CD4-positive, CD25-positive, alpha-beta regulatory T cell (primary cell): ENCODE measurements at regions not wholly inside any gene's neighbourhood (a gene's known extent, or its start where the extent isn't known, plus 50 kb on each side); places are given as distances from the start of the nearest gene placed in this dataset.
"Not testable (repeated sequence)": the region's sequence is repeated elsewhere in the genome, so short reads cannot be mapped to it uniquely, and the experiment has no call there.

Experiments
- ATAC-seq, 2 donors: fragments of 150-1000 bp; cut with Tn5 transposase; one replicate each; pipeline ENCODE4 v1.10.0; 2021; ENCODE audit warnings: low read depth in 2 of 2, moderate number of reproducible peaks in 2 of 2, moderate library complexity in 1 of 2
- DNase-seq, 3 donors: peaks; one replicate each; pipeline versions ENCODE4 v3.0.0 to v3.0.0-alpha.2; 2012 to 2022; ENCODE audit warnings: mixed read lengths in 1 of 3
- H3K27ac ChIP-seq: one replicate; pipeline ENCODE4 v1.7.0; 2013; ENCODE audit warnings: mild to moderate bottlenecking, low read length; ENCODE audit not compliant: insufficient read depth, poor library complexity, severe bottlenecking
- H3K27me3 ChIP-seq: one replicate; pipeline ENCODE4 v1.7.0; 2013; ENCODE audit warnings: low read length; ENCODE audit not compliant: control insufficient read depth, insufficient read depth
- H3K36me3 ChIP-seq: one replicate; pipeline ENCODE4 v1.7.0; 2013; ENCODE audit warnings: mild to moderate bottlenecking, low read length, moderate library complexity; ENCODE audit not compliant: control insufficient read depth, insufficient read depth
- H3K4me1 ChIP-seq: 2 replicates; pipeline ENCODE4 v1.7.0; 2013; ENCODE audit warnings: mild to moderate bottlenecking, low read length; ENCODE audit not compliant: insufficient read depth, control insufficient read depth, poor library complexity, severe bottlenecking
- H3K4me3 ChIP-seq: one replicate; pipeline ENCODE4 v1.7.0; 2013; ENCODE audit warnings: low read depth, mild to moderate bottlenecking, low read length, moderate library complexity
- H3K9me3 ChIP-seq, 2 experiments: 1 replicate in 1 of 2; 2 replicates in 1 of 2; pipeline ENCODE4 v1.7.0; 2013; ENCODE audit warnings: low read length in 2 of 2, mild to moderate bottlenecking in 1 of 2, moderate library complexity in 1 of 2; ENCODE audit not compliant: control insufficient read depth in 2 of 2
- H3K27ac Mint-ChIP-seq, 3 donors: one replicate each; pipeline ENCODE4 v1.8.0; 2020 to 2022; ENCODE audit warnings: mild to moderate bottlenecking in 3 of 3, mixed read lengths in 3 of 3, moderate library complexity in 2 of 3
- H3K27me3 Mint-ChIP-seq: one replicate; pipeline ENCODE4 v1.8.0; 2022; ENCODE audit warnings: mild to moderate bottlenecking, mixed read lengths
- H3K36me3 Mint-ChIP-seq: one replicate; pipeline ENCODE4 v1.8.0; 2020; ENCODE audit warnings: mixed read lengths
- H3K4me1 Mint-ChIP-seq, 4 donors: one replicate each; pipeline ENCODE4 v1.8.0; 2020 to 2022; ENCODE audit warnings: mixed read lengths in 4 of 4, mild to moderate bottlenecking in 1 of 4
- H3K4me3 Mint-ChIP-seq, 4 donors: one replicate each; pipeline ENCODE4 v1.8.0; 2020 to 2022; ENCODE audit warnings: mild to moderate bottlenecking in 4 of 4, mixed read lengths in 4 of 4, moderate library complexity in 3 of 4
- H3K9me3 Mint-ChIP-seq, 7 donors: one replicate each; pipeline ENCODE4 v1.8.0; 2020 to 2022; ENCODE audit warnings: mixed read lengths in 7 of 7, mild to moderate bottlenecking in 3 of 7, moderate library complexity in 2 of 7

DNA sequence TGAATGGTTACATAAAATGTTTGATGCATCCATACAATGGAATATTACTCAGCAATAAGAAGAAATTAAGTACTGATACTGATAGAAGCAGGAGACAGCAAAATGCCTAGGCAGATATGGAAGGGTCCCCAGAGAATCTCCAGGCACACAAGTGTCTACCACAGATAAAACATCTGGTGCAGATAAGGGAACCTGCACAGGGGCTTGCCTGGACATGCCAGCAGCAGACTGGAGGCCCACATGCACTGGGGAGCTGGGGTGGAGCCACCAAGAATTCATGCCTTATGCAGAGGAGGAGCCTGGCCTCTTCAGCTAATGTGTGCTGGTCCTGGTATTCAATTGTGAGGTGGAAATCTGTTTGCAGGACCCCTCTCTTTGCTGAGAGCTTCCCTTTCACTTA lies 129.2 kb upstream of the CTSV start:
- H3K9me3 Mint-ChIP-seq, result not testable (repeated sequence)

DNA sequence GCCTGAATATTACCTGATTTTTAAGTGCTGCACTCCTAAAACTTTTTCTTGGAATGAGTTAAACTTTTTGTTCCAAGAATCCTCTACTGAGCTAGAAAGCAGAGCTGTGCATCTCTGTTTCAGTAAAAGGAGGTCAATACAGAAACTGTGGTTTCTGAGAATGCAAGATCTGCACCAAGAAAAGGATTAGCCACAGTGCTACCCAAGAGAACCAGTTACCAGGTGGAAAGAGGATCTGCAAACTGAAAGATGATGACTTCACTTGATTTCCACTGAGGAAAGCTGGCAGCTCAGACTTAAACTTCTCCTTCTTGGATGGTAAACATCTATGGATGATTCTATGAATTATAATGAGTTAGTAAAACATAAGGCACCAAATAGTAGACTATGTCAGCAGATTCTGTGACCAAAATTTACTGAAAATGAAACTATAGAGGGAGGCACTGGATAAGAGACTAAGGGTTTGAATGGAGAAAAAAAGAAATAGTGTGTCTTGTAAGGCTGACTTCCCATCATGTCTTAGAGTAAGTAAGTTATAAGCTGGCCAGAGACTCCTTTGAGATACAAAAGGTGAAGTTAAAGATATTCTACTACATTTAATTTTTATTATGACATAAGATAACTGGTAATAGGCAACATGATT lies 127.7 kb upstream of the CTSV start:
- H3K27me3 Mint-ChIP-seq, H3K4me1 ChIP-seq, H3K36me3 Mint-ChIP-seq, H3K4me3 Mint-ChIP-seq, H3K27ac Mint-ChIP-seq, H3K36me3 ChIP-seq, H3K27me3 ChIP-seq, H3K27ac ChIP-seq, H3K4me1 Mint-ChIP-seq, H3K4me3 ChIP-seq, H3K9me3 Mint-ChIP-seq, H3K9me3 ChIP-seq, ATAC-seq: not testable (repeated sequence)
- peak in 1 of 3 donors; percentile 67 for DNase-seq

More for the DNA sequence above, 129.2 kb upstream of the CTSV start:
- not testable (repeated sequence) for H3K36me3 Mint-ChIP-seq, ATAC-seq, H3K27me3 ChIP-seq, H3K9me3 ChIP-seq, H3K4me3 Mint-ChIP-seq, H3K4me1 Mint-ChIP-seq, H3K36me3 ChIP-seq, H3K4me1 ChIP-seq, H3K27me3 Mint-ChIP-seq, H3K27ac ChIP-seq, H3K27ac Mint-ChIP-seq, H3K4me3 ChIP-seq
- DNase-seq, result peak in 1 of 3 donors; percentile 35

DNA sequence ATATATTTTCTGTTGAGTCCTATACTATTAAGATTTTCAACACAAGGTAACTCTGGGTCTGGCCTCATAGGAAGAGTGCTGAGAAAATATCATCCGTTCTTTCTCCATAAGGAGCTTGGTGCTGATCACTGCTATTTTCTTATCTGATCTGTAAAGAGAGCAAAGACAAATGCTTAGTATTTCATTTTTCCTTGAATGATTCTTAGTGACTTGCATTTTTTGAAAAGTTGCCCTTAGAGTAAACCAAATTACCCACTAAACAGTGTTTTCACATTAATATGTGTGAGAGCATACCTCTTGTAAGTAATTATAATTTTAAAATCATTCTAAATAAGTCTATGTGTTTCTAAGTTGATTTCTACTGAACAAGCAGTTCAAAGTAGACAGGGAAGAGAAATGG lies 121.3 kb upstream of the CTSV start:
- H3K27me3 ChIP-seq, result no peaks in the 10 kb centered on the region
- H3K4me1 ChIP-seq, result no peaks in the 10 kb centered on the region
- no peak overlapping the region for H3K27ac Mint-ChIP-seq
- ATAC-seq (no peak), DNase-seq (no peak)
- H3K9me3 Mint-ChIP-seq, result peaks cover 0 to 3% (median 0%) of the 10 kb centered on the region in 7 donors
- H3K36me3 Mint-ChIP-seq, result no peaks in the 10 kb centered on the region
- H3K27ac ChIP-seq, result no peak overlapping the region
- H3K4me1 Mint-ChIP-seq, result no peaks in the 10 kb centered on the region
- H3K4me3 Mint-ChIP-seq, result no peak overlapping the region
- H3K9me3 ChIP-seq, result no peaks in the 10 kb centered on the region
- H3K4me3 ChIP-seq, result no peak overlapping the region
- no peaks in the 10 kb centered on the region for H3K36me3 ChIP-seq
- H3K27me3 Mint-ChIP-seq, result no peaks in the 10 kb centered on the region

DNA sequence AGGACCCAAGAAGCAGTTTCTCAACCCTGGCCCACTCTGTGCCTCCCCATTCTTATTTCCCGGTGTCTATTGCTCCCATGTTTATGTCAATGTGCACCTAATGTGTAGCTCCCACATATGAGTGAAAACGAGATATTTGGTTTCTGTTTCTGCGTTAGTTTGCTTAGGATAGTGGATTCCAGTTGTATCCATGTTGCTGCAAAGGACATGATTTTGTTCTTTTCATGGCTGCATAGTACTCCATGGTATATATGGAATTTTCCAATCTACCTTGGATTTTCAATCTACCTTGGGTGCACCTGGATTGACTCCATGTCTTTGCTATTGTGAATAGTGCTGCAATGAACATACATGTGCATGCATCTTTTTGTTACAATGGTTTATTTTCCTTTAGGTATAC lies 119.8 kb upstream of the CTSV start:
- H3K9me3 ChIP-seq, H3K36me3 Mint-ChIP-seq, H3K27ac ChIP-seq, H3K27me3 ChIP-seq, H3K4me1 ChIP-seq, H3K27me3 Mint-ChIP-seq, H3K27ac Mint-ChIP-seq, H3K9me3 Mint-ChIP-seq, H3K4me1 Mint-ChIP-seq, H3K36me3 ChIP-seq, H3K4me3 ChIP-seq, H3K4me3 Mint-ChIP-seq, DNase-seq, ATAC-seq: not testable (repeated sequence)

DNA sequence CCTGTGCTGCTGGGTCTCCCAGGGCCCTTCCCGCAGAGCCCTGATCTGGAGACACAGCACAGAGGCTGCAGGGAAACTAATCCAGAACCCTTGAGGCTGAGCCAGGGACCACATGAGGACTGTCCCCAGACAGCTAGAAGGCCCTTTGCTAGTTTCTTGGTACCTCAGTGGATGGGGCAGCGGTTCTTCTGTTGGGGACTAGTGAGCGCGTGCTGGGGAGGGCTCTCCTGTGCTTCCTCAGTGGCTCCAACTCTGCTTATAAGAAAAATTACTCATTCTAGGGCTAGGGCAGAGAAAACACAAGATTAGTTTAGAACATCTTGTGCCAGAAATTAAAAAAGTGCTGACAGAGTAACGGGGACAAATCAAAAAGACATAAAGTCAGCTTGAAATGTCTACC lies 116.5 kb upstream of the CTSV start:
- not testable (repeated sequence) for H3K9me3 Mint-ChIP-seq, H3K36me3 Mint-ChIP-seq, H3K4me3 Mint-ChIP-seq, H3K27ac Mint-ChIP-seq, H3K27ac ChIP-seq, H3K27me3 ChIP-seq, H3K4me1 Mint-ChIP-seq, H3K4me3 ChIP-seq, H3K4me1 ChIP-seq, H3K27me3 Mint-ChIP-seq, H3K36me3 ChIP-seq, ATAC-seq, H3K9me3 ChIP-seq, DNase-seq

DNA sequence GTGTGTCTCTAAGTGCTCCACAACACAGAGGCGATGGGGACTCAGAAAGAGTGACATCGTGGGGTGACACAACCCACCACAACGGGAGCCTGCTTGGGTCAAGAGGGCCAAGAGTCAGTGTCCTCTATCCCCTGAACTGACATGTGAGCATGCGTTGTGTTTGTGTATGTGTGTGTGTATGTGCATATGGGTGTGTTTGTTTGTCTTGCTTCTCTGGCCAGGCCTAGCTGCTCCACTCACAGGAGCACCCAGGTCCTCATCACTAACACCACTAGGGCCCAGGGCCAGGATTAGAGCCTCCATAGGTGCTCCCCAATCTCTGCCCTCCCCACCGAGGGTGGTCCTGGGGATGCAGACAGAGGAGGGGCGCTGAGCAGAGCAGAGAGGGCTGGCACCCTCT lies 115.0 kb upstream of the CTSV start:
- H3K4me1 Mint-ChIP-seq, result no peaks in the 10 kb centered on the region
- peaks cover 4% of the 10 kb centered on the region for H3K36me3 Mint-ChIP-seq
- Histone ChIP-seq H3K36me3 (no peaks in the 10 kb centered on the region), H3K27me3 (no peaks in the 10 kb centered on the region), H3K9me3 (no peaks in the 10 kb centered on the region), H3K27ac (no peak overlapping the region), H3K4me3 (no peak overlapping the region), H3K4me1 (no peaks in the 10 kb centered on the region)
- H3K27me3 Mint-ChIP-seq, result no peaks in the 10 kb centered on the region
- peaks cover 0 to 3% (median 0%) of the 10 kb centered on the region in 7 donors for H3K9me3 Mint-ChIP-seq
- no peak for ATAC-seq
- DNase-seq, result no peak
- H3K27ac Mint-ChIP-seq, result no peak overlapping the region
- no peak overlapping the region for H3K4me3 Mint-ChIP-seq

DNA sequence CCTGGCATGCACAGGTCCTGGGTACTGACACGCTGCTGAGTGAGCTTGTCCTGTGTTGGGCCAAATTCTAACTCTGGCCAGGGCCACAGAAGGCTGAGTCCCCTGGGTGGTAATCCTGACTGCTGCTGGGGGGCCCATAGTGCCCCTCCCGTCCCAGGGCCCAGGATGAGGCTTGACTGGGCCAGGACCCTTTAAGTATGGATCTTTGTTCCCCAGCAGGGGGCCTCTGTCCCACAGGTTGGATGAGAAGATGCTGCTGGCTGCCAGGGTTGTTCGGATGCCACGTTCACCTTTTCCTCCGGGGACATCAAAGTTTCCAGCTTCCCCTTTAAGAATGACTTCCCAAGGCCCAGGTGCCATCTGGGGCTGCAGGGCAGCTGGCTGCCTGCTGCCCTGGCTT lies 114.2 kb upstream of the CTSV start:
- not testable (repeated sequence) for H3K9me3 Mint-ChIP-seq, H3K27me3 Mint-ChIP-seq, H3K36me3 Mint-ChIP-seq

DNA sequence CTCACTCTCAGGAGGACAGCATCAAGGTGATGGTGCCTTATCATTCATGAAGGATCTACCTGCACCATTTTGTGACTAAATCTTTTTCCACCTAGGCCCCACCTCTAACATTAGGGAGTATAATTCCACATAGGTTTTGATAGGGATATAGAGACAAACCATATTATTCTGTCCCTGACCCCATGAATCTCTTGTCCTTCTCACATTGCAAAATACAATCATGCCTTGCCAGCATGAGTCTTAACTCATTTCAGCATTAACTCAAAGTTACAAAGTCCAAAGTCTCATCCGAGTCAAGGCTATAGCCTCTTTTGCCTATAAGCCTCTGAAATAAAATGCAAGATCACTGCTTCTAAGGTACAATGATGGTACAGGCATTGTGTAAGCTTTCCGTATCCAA lies 111.5 kb upstream of the CTSV start:
- not testable (repeated sequence) for ATAC-seq, H3K27me3 Mint-ChIP-seq, H3K36me3 Mint-ChIP-seq, H3K9me3 Mint-ChIP-seq, H3K36me3 ChIP-seq, H3K27ac ChIP-seq, H3K4me3 ChIP-seq, H3K27me3 ChIP-seq, DNase-seq, H3K4me1 ChIP-seq, H3K4me3 Mint-ChIP-seq, H3K4me1 Mint-ChIP-seq, H3K9me3 ChIP-seq
- peak overlapping the region in 1 of 3 donors; percentile 15 for H3K27ac Mint-ChIP-seq

More for the DNA sequence above, 114.2 kb upstream of the CTSV start:
- H3K27ac Mint-ChIP-seq, H3K4me3 ChIP-seq, H3K27ac ChIP-seq, H3K36me3 ChIP-seq, H3K4me1 Mint-ChIP-seq, H3K4me3 Mint-ChIP-seq, ATAC-seq, H3K27me3 ChIP-seq, H3K9me3 ChIP-seq, H3K4me1 ChIP-seq: not testable (repeated sequence)
- DNase-seq, result peak in 1 of 3 donors; percentile 15
